GM18951 (cell line): ENCODE measurements at regions not wholly inside any gene's neighbourhood (a gene's known extent, or its start where the extent isn't known, plus 50 kb on each side); places are given as distances from the start of the nearest gene placed in this dataset.

ENCODE experiments used
- POLR2A ChIP-seq: IDR thresholded peaks from 4 replicates; pipeline ENCODE4 v1.6.1; 2011; ENCODE audit warnings: mild to moderate bottlenecking; ENCODE audit not compliant: insufficient read length, insufficient read depth; ENCODE audit errors: extremely low read depth
- in situ Hi-C: fragments of 300-500 bp; cut with MboI; formaldehyde crosslinking; loops from one replicate; pipeline ENCODE4 v1.12.0; 2022; ENCODE audit warnings: low sequenced_read_pairs, mixed read lengths, inconsistent platforms; ENCODE audit not compliant: unreplicated experiment

- no peak for TF ChIP-seq POLR2A
- in situ Hi-C loops: no loop called here
These were observed 219.6 kb upstream of the ZPLD1 start for GRCh38 chr3:102215166-102215565.

- TF ChIP-seq POLR2A: no peak
- in situ Hi-C loops: loop anchor here (5.0 to 10.0 kb wide), 2 partner anchors 416 to 528 kb away; no protein-coding TSS in a partner anchor
These were observed 211.7 kb upstream of the ZPLD1 start for GRCh38 chr3:102223132-102223531.

- in situ Hi-C loops: loop anchor here (5.0 to 10.0 kb wide), 2 partner anchors 417 to 529 kb away; no protein-coding TSS in a partner anchor
- no peak for TF ChIP-seq POLR2A
These were observed 210.6 kb upstream of the ZPLD1 start for GRCh38 chr3:102224171-102224570.

GRCh38 chr3:102225005-102225404, 209.8 kb upstream of the ZPLD1 start:
- TF ChIP-seq POLR2A: no peak
- in situ Hi-C loops: loop anchor here (10.0 kb wide), 1 partner anchor 530 kb away; no protein-coding TSS in a partner anchor

GRCh38 chr3:102225407-102226132, 209.2 kb upstream of the ZPLD1 start:
- no peak for TF ChIP-seq POLR2A
- in situ Hi-C loops: loop anchor here (10.0 kb wide), 1 partner anchor 531 kb away; no protein-coding TSS in a partner anchor

GRCh38 chr3:102226463-102226862, 208.4 kb upstream of the ZPLD1 start:
- TF ChIP-seq POLR2A: no peak
- in situ Hi-C loops: loop anchor here (10.0 kb wide), 1 partner anchor 532 kb away; no protein-coding TSS in a partner anchor

- in situ Hi-C loops: loop anchor here (10.0 kb wide), 1 partner anchor 534 kb away; no protein-coding TSS in a partner anchor
- TF ChIP-seq POLR2A: no peak
These were observed 205.7 kb upstream of the ZPLD1 start for GRCh38 chr3:102229062-102229655.

GRCh38 chr3:102230057-102230456, 204.8 kb upstream of the ZPLD1 start:
- in situ Hi-C loops: loop anchor here (5.0 kb wide), 1 partner anchor 307 kb away; no protein-coding TSS in a partner anchor
- no peak for TF ChIP-seq POLR2A

- in situ Hi-C loops: loop anchor here (5.0 kb wide), 1 partner anchor 303 kb away; no protein-coding TSS in a partner anchor
- no peak for TF ChIP-seq POLR2A
These were observed 200.9 kb upstream of the ZPLD1 start for GRCh38 chr3:102233881-102234280.

GRCh38 chr3:102235679-102236078, 199.1 kb upstream of the ZPLD1 start:
- in situ Hi-C loops: no loop called here

GRCh38 chr3:102237181-102237580, 197.6 kb upstream of the ZPLD1 start:
- in situ Hi-C loops: no loop called here
- no peak for TF ChIP-seq POLR2A

More at GRCh38 chr3:102235679-102236078, 199.1 kb upstream of the ZPLD1 start:
- no peak for TF ChIP-seq POLR2A

GRCh38 chr3:102237838-102238237, 197.0 kb upstream of the ZPLD1 start:
- in situ Hi-C loops: no loop called here
- TF ChIP-seq POLR2A: no peak

- no peak for TF ChIP-seq POLR2A
- in situ Hi-C loops: no loop called here
These were observed 196.5 kb upstream of the ZPLD1 start for GRCh38 chr3:102238362-102238761.

- no peak for TF ChIP-seq POLR2A
- in situ Hi-C loops: no loop called here
These were observed 194.1 kb upstream of the ZPLD1 start for GRCh38 chr3:102240720-102241119.
